ENCODE measurements at regions not wholly inside any gene's neighbourhood (a gene's known extent, or its start where the extent isn't known, plus 50 kb on each side); places are given as distances from the start of the nearest gene placed in this dataset.

- DNase-seq (ENCODE audit: extremely low read depth, low read depth): no peak
These were observed 279.6 kb downstream of the RERGL start for GRCh38 chr12:17810399-17810798.

- DNase-seq (ENCODE audit: extremely low read depth, low read depth): no peak
These were observed 280.8 kb downstream of the RERGL start for GRCh38 chr12:17809206-17809605.

- no peak for DNase-seq (ENCODE audit: extremely low read depth, low read depth)
These were observed 287.0 kb downstream of the RERGL start for GRCh38 chr12:17802657-17803641.

- DNase-seq (ENCODE audit: extremely low read depth, low read depth): no peak
These were observed 296.1 kb downstream of the RERGL start for GRCh38 chr12:17793854-17794253.

- DNase-seq (ENCODE audit: extremely low read depth, low read depth): no peak
These were observed 311.8 kb downstream of the RERGL start for GRCh38 chr12:17778242-17778641.

- no peak for DNase-seq (ENCODE audit: extremely low read depth, low read depth)
These were observed 326.6 kb downstream of the RERGL start for GRCh38 chr12:17763366-17763765.

- DNase-seq (ENCODE audit: extremely low read depth, low read depth): no peak
These were observed 330.0 kb downstream of the RERGL start for GRCh38 chr12:17759982-17760381.
